B cell (primary cell): ENCODE measurements at regions not wholly inside any gene's neighbourhood (a gene's known extent, or its start where the extent isn't known, plus 50 kb on each side); places are given as distances from the start of the nearest gene placed in this dataset.
A peak's percentile ranks its signal among the peaks of the same experiment; 100 is the strongest.

Source experiments
- ATAC-seq: fragments of 200-7000 bp; cut with Tn5 transposase; one replicate; pipeline ENCODE4 v1.10.0; 2021; ENCODE audit warnings: low read depth, mild to moderate bottlenecking, moderate number of reproducible peaks, moderate library complexity
- CTCF ChIA-PET: fragments of 350-600 bp; sonication (Branson Sonifier 250); formaldehyde crosslinking; loops from one replicate; lab custom pipeline; 2021; ENCODE audit warnings: antibody characterized with exemption, inconsistent platforms; lab: Charles Lee
- POLR2A ChIA-PET: fragments of 350-600 bp; sonication (Branson Sonifier 250); formaldehyde crosslinking; loops from one replicate; lab custom pipeline; 2021; ENCODE audit warnings: antibody characterized with exemption; lab: Charles Lee
- DNase-seq: peaks from one replicate; pipeline ENCODE4 v3.0.0; 2013
- H2AFZ ChIP-seq: 2 replicates; pipeline ENCODE4 v1.6.1; 2012; ENCODE audit warnings: mild to moderate bottlenecking, low read depth, low read length; ENCODE audit not compliant: insufficient read depth, poor library complexity, severe bottlenecking
- H3K27ac ChIP-seq, 2 donors: 1 replicate in 1 of 2; 2 replicates in 1 of 2; pipeline ENCODE4 v1.5.1; 2012 to 2013; ENCODE audit warnings: low read length in 2 of 2, mild to moderate bottlenecking in 2 of 2, moderate library complexity in 1 of 2
- H3K27me3 ChIP-seq, 4 experiments: fragments of 200-600 bp in 1 of 4; sonication (generic) in 1 of 4; replicated peaks in 1 of 4; 1 replicate in 2 of 4; 2 replicates in 2 of 4; pipeline versions ENCODE4 v1.6.1 to v1.7.0; 2013 to 2016; ENCODE audit warnings: low read length in 3 of 4, mild to moderate bottlenecking in 2 of 4, mixed read lengths in 1 of 4, moderate library complexity in 1 of 4; ENCODE audit not compliant: insufficient read depth in 4 of 4, control insufficient read depth in 3 of 4; ENCODE audit errors: control extremely low read depth in 1 of 4
- H3K36me3 ChIP-seq, 2 experiments: replicated peaks in 1 of 2; 1 replicate in 1 of 2; 2 replicates in 1 of 2; pipeline versions ENCODE4 v1.6.1 to v1.7.1; 2013; ENCODE audit warnings: low read length in 1 of 2; ENCODE audit not compliant: insufficient read depth in 2 of 2, control insufficient read depth in 1 of 2; ENCODE audit errors: control extremely low read depth in 1 of 2, extremely low read depth in 1 of 2
- H3K4me1 ChIP-seq, 2 donors: fragments of 200-600 bp in 1 of 2; sonication (generic) in 1 of 2; 1 replicate in 1 of 2; 2 replicates in 1 of 2; pipeline versions ENCODE4 v1.5.1 to v1.6.1; 2013 to 2017; ENCODE audit warnings: low read length in 2 of 2; ENCODE audit not compliant: control insufficient read depth in 2 of 2, insufficient read depth in 2 of 2
- H3K4me2 ChIP-seq: replicated peaks from 2 replicates; pipeline ENCODE3; 2012; ENCODE audit warnings: mild to moderate bottlenecking, low read depth, low read length; ENCODE audit not compliant: poor library complexity, severe bottlenecking
- H3K4me3 ChIP-seq, 5 experiments: fragments of 200-600 bp in 1 of 5; sonication (generic) in 1 of 5; 1 replicate in 3 of 5; 2 replicates in 2 of 5; pipeline versions ENCODE4 v1.5.1 to v1.7.0; 2011 to 2016; ENCODE audit warnings: low read length in 4 of 5, mild to moderate bottlenecking in 4 of 5, low read depth in 2 of 5, control low read depth in 1 of 5, moderate library complexity in 1 of 5; ENCODE audit not compliant: insufficient read depth in 1 of 5; ENCODE audit errors: control extremely low read depth in 1 of 5, extremely low read depth in 1 of 5
- H3K79me2 ChIP-seq: fragments of 200-600 bp; sonication (generic); one replicate; pipeline ENCODE4 v1.6.0; 2016; ENCODE audit warnings: low read length; ENCODE audit not compliant: control insufficient read depth, insufficient read depth
- H3K9ac ChIP-seq: fragments of 200-600 bp; sonication (generic); 2 replicates; pipeline ENCODE4 v1.6.1; 2017; ENCODE audit warnings: mild to moderate bottlenecking, low read length, moderate library complexity
- H3K9me3 ChIP-seq, 3 donors: one replicate each; pipeline versions ENCODE4 v1.6.1 to v1.7.1; 2013; ENCODE audit warnings: low read length in 2 of 3; ENCODE audit not compliant: control insufficient read depth in 2 of 3, insufficient read depth in 1 of 3; ENCODE audit errors: control extremely low read depth in 1 of 3
- H4K20me1 ChIP-seq: 2 replicates; pipeline ENCODE4 v1.6.0; 2012; ENCODE audit warnings: mild to moderate bottlenecking, low read length; ENCODE audit not compliant: insufficient read depth, control insufficient read depth, poor library complexity, severe bottlenecking
- H3K27ac Mint-ChIP-seq: one replicate; pipeline ENCODE4 v1.8.0; 2021; ENCODE audit warnings: mixed read lengths
- H3K27me3 Mint-ChIP-seq: one replicate; pipeline ENCODE4 v1.8.0; 2021; ENCODE audit warnings: mixed read lengths
- H3K4me1 Mint-ChIP-seq: one replicate; pipeline ENCODE4 v1.8.0; 2021; ENCODE audit warnings: mixed read lengths
- H3K4me3 Mint-ChIP-seq: one replicate; pipeline ENCODE4 v1.8.0; 2021; ENCODE audit warnings: mixed read lengths
- H3K9me3 Mint-ChIP-seq: one replicate; pipeline ENCODE4 v1.8.0; 2022; ENCODE audit warnings: mixed read lengths; ENCODE audit not compliant: insufficient read depth
- CTCF ChIP-seq: fragments of 200-600 bp; IDR thresholded peaks from one replicate; pipeline ENCODE4 v1.8.0; 2022; ENCODE audit warnings: antibody characterized with exemption, mild to moderate bottlenecking
- EZH2 ChIP-seq: IDR thresholded peaks from 2 replicates; pipeline ENCODE4 v1.6.1; 2012; ENCODE audit warnings: borderline replicate concordance, low read depth, mild to moderate bottlenecking, moderate library complexity, low read length; ENCODE audit not compliant: insufficient read depth, poor library complexity, severe bottlenecking
- WGBS: methylation state at CpG from one replicate; pipeline ENCODE4 v1.1.5; 2013; ENCODE audit warnings: missing lambda C conversion rate; ENCODE audit not compliant: insufficient coverage; 5-methylcytosine and 5-hydroxymethylcytosine counted together
- intact Hi-C: fragments of 100-400 bp; cut with micrococcal nuclease; formaldehyde crosslinking; loops from one replicate; pipeline ENCODE4 v1.10.0; 2022

GRCh38 chr2:177329064-177329463 lies 63.5 kb upstream of the AGPS start:
- Histone ChIP-seq H4K20me1 (no peaks in the 10 kb centered on the region), H3K9ac (no peak overlapping the region), H2AFZ (no peak overlapping the region), H3K4me1 (peaks cover 4 to 5% of the 10 kb centered on the region in 2 donors), H3K9me3 (no peaks in the 10 kb centered on the region), H3K4me2 (no peak overlapping the region), H3K27ac (no peak overlapping the region), H3K4me3 (no peak overlapping the region), H3K27me3 (no peaks in the 10 kb centered on the region), H3K79me2 (no peaks in the 10 kb centered on the region), H3K36me3 (no peaks in the 10 kb centered on the region)
- no peak for TF ChIP-seq EZH2
- no peak for TF ChIP-seq CTCF
- CTCF ChIA-PET: interaction anchor here (0.8 to 3.5 kb wide), 5 partner anchors 57 to 168 kb away, joined by 3 to 38 read pairs (median 6); no protein-coding TSS in a partner anchor
- Mint-ChIP-seq H3K9me3 (no peaks in the 10 kb centered on the region), H3K27ac (no peak overlapping the region), H3K4me3 (no peak overlapping the region), H3K4me1 (peaks cover 8% of the 10 kb centered on the region), H3K27me3 (no peaks in the 10 kb centered on the region)
- WGBS: no CpG with 5 or more reads among the region's 4 CpGs
- intact Hi-C loops: no loop called here
- ATAC-seq (no peak), DNase-seq (no peak)
- POLR2A ChIA-PET: no interaction called here

GRCh38 chr2:177331466-177331997 lies 61.0 kb upstream of the AGPS start:
- ATAC-seq: no peak
- TF ChIP-seq CTCF: no peak
- no peak for TF ChIP-seq EZH2
- Histone ChIP-seq H3K79me2 (no peaks in the 10 kb centered on the region), H3K27ac (no peak overlapping the region), H3K36me3 (no peaks in the 10 kb centered on the region), H3K4me3 (no peak overlapping the region), H2AFZ (peak overlapping the region; percentile 61), H4K20me1 (no peaks in the 10 kb centered on the region), H3K27me3 (no peaks in the 10 kb centered on the region), H3K9me3 (no peaks in the 10 kb centered on the region), H3K4me2 (no peak overlapping the region), H3K9ac (no peak overlapping the region), H3K4me1 (peaks cover 4 to 5% of the 10 kb centered on the region in 2 donors)
- Mint-ChIP-seq H3K27ac (no peak overlapping the region), H3K4me1 (peaks cover 8% of the 10 kb centered on the region), H3K4me3 (no peak overlapping the region), H3K9me3 (no peaks in the 10 kb centered on the region), H3K27me3 (no peaks in the 10 kb centered on the region)
- no peak for DNase-seq
- intact Hi-C loops: loop anchor here (5.0 to 10.0 kb wide), 4 partner anchors 34 to 221 kb away; partner anchors contain the start of gene HNRNPA3
- 100% methylated on average over 1 of the region's 7 CpGs for WGBS
- ChIA-PET CTCF (interaction anchor here (3.5 kb wide), 1 partner anchor 166 kb away, joined by 38 read pairs; no protein-coding TSS in a partner anchor), POLR2A (no interaction called here)
